GM18909 (cell line): ENCODE measurements at regions not wholly inside any gene's neighbourhood (a gene's known extent, or its start where the extent isn't known, plus 50 kb on each side); places are given as distances from the start of the nearest gene placed in this dataset.

ENCODE experiments used
- ATAC-seq: cut with Tn5 transposase; IDR thresholded peaks from one replicate; pipeline ENCODE4 v1.9.1; 2021; ENCODE audit warnings: mild to moderate bottlenecking; ENCODE audit not compliant: unreplicated experiment, poor library complexity

- no peak for ATAC-seq
Measured at GRCh38 chr1:244106837-244107493, 55.9 kb downstream of the ZBTB18 start.

- no peak for ATAC-seq
Measured at GRCh38 chr1:244111027-244111426, 59.9 kb downstream of the ZBTB18 start.

GRCh38 chr1:244112041-244112440 is 61.0 kb downstream of the ZBTB18 start:
- no peak for ATAC-seq

- ATAC-seq, result no peak
Measured at GRCh38 chr1:244112636-244113035, 61.6 kb downstream of the ZBTB18 start.

GRCh38 chr1:244113532-244114320 is 62.6 kb downstream of the ZBTB18 start:
- ATAC-seq, result no peak

GRCh38 chr1:244114892-244115291 is 63.8 kb downstream of the ZBTB18 start:
- no peak for ATAC-seq

GRCh38 chr1:244116946-244117345 is 65.9 kb downstream of the ZBTB18 start:
- no peak for ATAC-seq

- ATAC-seq, result no peak
Measured at GRCh38 chr1:244118109-244118761, 67.2 kb downstream of the ZBTB18 start.

GRCh38 chr1:244128591-244129383 is 77.7 kb downstream of the ZBTB18 start:
- no peak for ATAC-seq

GRCh38 chr1:244137276-244137675 is 86.2 kb downstream of the ZBTB18 start:
- ATAC-seq, result no peak

- no peak for ATAC-seq
Measured at GRCh38 chr1:244137725-244138124, 86.6 kb downstream of the ZBTB18 start.

GRCh38 chr1:244138399-244138798 is 87.3 kb downstream of the ZBTB18 start:
- ATAC-seq, result no peak

GRCh38 chr1:244139655-244140054 is 88.6 kb downstream of the ZBTB18 start:
- ATAC-seq, result no peak

GRCh38 chr1:244140420-244140819 is 89.3 kb downstream of the ZBTB18 start:
- no peak for ATAC-seq

- ATAC-seq, result no peak
Measured at GRCh38 chr1:244144053-244144452, 93.0 kb downstream of the ZBTB18 start.

- ATAC-seq, result no peak
Measured at GRCh38 chr1:244150071-244150470, 99.0 kb downstream of the ZBTB18 start.

GRCh38 chr1:244150665-244151064 is 99.6 kb downstream of the ZBTB18 start:
- no peak for ATAC-seq

GRCh38 chr1:244151537-244151936 is 100.5 kb downstream of the ZBTB18 start:
- ATAC-seq, result no peak

GRCh38 chr1:244154508-244154871 is 103.4 kb downstream of the ZBTB18 start:
- no peak for ATAC-seq

GRCh38 chr1:244154872-244155531 is 103.9 kb downstream of the ZBTB18 start:
- ATAC-seq, result no peak
